Activated CD4-positive, alpha-beta memory T cell treated with anti-CD3 and anti-CD28 coated beads for 36 hours (primary cell): ENCODE measurements at regions not wholly inside any gene's neighbourhood (a gene's known extent, or its start where the extent isn't known, plus 50 kb on each side); places are given as distances from the start of the nearest gene placed in this dataset.

ENCODE experiments used
- CTCF ChIA-PET: fragments of 350-600 bp; sonication (Branson Sonifier 250); formaldehyde crosslinking; loops from one replicate; lab custom pipeline; 2021; ENCODE audit warnings: antibody characterized with exemption, inconsistent platforms; lab: Charles Lee
- POLR2A ChIA-PET: fragments of 350-600 bp; sonication (Branson Sonifier 250); formaldehyde crosslinking; loops from one replicate; lab custom pipeline; 2021; ENCODE audit warnings: antibody characterized with exemption; lab: Charles Lee
- DNase-seq: peaks from one replicate; pipeline ENCODE4 v3.0.0-alpha.2; 2020
- H3K27ac Mint-ChIP-seq: one replicate; pipeline ENCODE4 v1.8.0; 2021; ENCODE audit warnings: mixed read lengths
- H3K27me3 Mint-ChIP-seq: one replicate; pipeline ENCODE4 v1.8.0; 2021; ENCODE audit warnings: mixed read lengths
- H3K36me3 Mint-ChIP-seq: one replicate; pipeline ENCODE4 v1.8.0; 2021; ENCODE audit warnings: mixed read lengths
- H3K4me1 Mint-ChIP-seq: one replicate; pipeline ENCODE4 v1.8.0; 2021; ENCODE audit warnings: low read depth, mixed read lengths
- H3K4me3 Mint-ChIP-seq: one replicate; pipeline ENCODE4 v1.8.0; 2021; ENCODE audit warnings: mild to moderate bottlenecking, mixed read lengths
- H3K9me3 Mint-ChIP-seq: one replicate; pipeline ENCODE4 v1.8.0; 2021; ENCODE audit warnings: mixed read lengths
- intact Hi-C: fragments of 100-400 bp; cut with micrococcal nuclease; formaldehyde crosslinking; loops from one replicate; pipeline ENCODE4 v1.15.1; 2023

GRCh38 chr2:212667751-212668316 lies 129.2 kb upstream of the ERBB4 start:
- no peak for DNase-seq
- ChIA-PET CTCF (interaction anchor here (0.6 kb wide), 1 partner anchor 651 kb away, joined by 4 read pairs; no protein-coding TSS in a partner anchor), POLR2A (no interaction called here)
- intact Hi-C loops = no loop called here
- Mint-ChIP-seq H3K4me3 (no peak overlapping the region), H3K9me3 (no peaks in the 10 kb centered on the region), H3K27me3 (no peaks in the 10 kb centered on the region), H3K36me3 (no peaks in the 10 kb centered on the region), H3K4me1 (no peaks in the 10 kb centered on the region), H3K27ac (no peak overlapping the region)

DNA sequence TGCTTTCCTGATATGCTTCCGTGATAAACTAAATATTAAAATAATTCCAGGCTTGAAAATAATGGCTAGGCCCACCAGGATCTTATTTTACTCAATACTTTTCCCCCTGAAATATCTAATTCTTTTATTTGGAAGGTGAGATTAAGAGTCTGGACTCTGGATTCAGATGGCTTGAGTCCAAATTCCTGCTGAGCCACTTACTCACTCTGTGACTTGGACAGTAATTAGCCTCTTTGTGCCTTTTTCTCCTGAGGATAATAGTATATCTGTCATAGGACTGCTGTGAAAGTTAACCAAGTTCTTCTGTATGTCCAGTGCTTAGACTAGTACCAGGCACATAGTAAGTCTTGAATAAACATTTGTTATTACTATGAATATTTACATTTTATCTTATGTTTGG lies 127.3 kb upstream of the ERBB4 start:
- Mint-ChIP-seq H3K27ac (no peak overlapping the region), H3K4me1 (no peaks in the 10 kb centered on the region)
- intact Hi-C loops = no loop called here

DNA sequence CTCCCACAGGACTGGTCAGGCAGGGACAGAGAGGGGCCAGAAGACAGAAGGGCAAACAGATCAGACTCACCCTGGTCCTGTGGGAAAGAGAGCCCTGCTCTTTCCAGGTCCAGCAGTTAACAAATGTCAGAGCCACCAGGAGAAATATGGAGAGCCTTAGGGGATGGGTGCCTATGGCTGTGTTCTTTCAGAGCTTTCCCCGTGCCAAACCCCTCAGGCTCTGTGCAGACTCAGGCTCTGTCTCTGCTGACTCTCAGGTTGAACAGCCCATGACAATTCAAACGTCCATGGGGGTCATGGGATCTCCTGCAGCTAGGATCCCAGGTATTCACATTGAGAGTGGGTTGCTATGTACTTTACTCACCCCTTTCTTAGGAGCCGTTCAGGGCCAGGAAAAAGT lies 120.8 kb upstream of the ERBB4 start:
- intact Hi-C loops = no loop called here

More for the DNA sequence above, 127.3 kb upstream of the ERBB4 start:
- no peaks in the 10 kb centered on the region for H3K36me3 Mint-ChIP-seq
- H3K27me3 Mint-ChIP-seq = no peaks in the 10 kb centered on the region
- DNase-seq = no peak
- no peaks in the 10 kb centered on the region for H3K9me3 Mint-ChIP-seq
- CTCF ChIA-PET = no interaction called here
- POLR2A ChIA-PET = no interaction called here
- H3K4me3 Mint-ChIP-seq = no peak overlapping the region

GRCh38 chr2:212649646-212650045 lies 111.0 kb upstream of the ERBB4 start:
- no peak overlapping the region for H3K27ac Mint-ChIP-seq
- H3K27me3 Mint-ChIP-seq = no peaks in the 10 kb centered on the region
- H3K36me3 Mint-ChIP-seq = no peaks in the 10 kb centered on the region

More for the DNA sequence above, 120.8 kb upstream of the ERBB4 start:
- Mint-ChIP-seq H3K4me3 (no peak overlapping the region), H3K4me1 (no peaks in the 10 kb centered on the region), H3K36me3 (no peaks in the 10 kb centered on the region), H3K27ac (no peak overlapping the region), H3K27me3 (peaks cover 4% of the 10 kb centered on the region), H3K9me3 (peaks cover 16% of the 10 kb centered on the region)
- ChIA-PET CTCF (no interaction called here), POLR2A (no interaction called here)
- no peak for DNase-seq

GRCh38 chr2:212646698-212647366 lies 108.2 kb upstream of the ERBB4 start:
- Mint-ChIP-seq H3K27me3 (peaks cover 2% of the 10 kb centered on the region), H3K4me3 (no peak overlapping the region), H3K9me3 (no peaks in the 10 kb centered on the region), H3K27ac (no peak overlapping the region), H3K4me1 (no peaks in the 10 kb centered on the region), H3K36me3 (no peaks in the 10 kb centered on the region)
- ChIA-PET CTCF (no interaction called here), POLR2A (no interaction called here)
- intact Hi-C loops = no loop called here
- no peak for DNase-seq

More at GRCh38 chr2:212649646-212650045, 111.0 kb upstream of the ERBB4 start:
- POLR2A ChIA-PET = no interaction called here
- DNase-seq = no peak
- intact Hi-C loops = no loop called here
- CTCF ChIA-PET = no interaction called here
- Mint-ChIP-seq H3K4me3 (no peak overlapping the region), H3K9me3 (peaks cover 3% of the 10 kb centered on the region), H3K4me1 (no peaks in the 10 kb centered on the region)

- Mint-ChIP-seq H3K27ac (no peak overlapping the region), H3K9me3 (no peaks in the 10 kb centered on the region), H3K27me3 (peaks cover 2% of the 10 kb centered on the region), H3K4me3 (no peak overlapping the region), H3K36me3 (no peaks in the 10 kb centered on the region), H3K4me1 (no peaks in the 10 kb centered on the region)
- intact Hi-C loops = no loop called here
- no peak for DNase-seq
- ChIA-PET POLR2A (no interaction called here), CTCF (no interaction called here)
These were observed 105.7 kb upstream of the ERBB4 start for GRCh38 chr2:212644195-212644837.

- Mint-ChIP-seq H3K36me3 (no peaks in the 10 kb centered on the region), H3K27me3 (peaks cover 2% of the 10 kb centered on the region)
- POLR2A ChIA-PET = no interaction called here
These were observed 101.8 kb upstream of the ERBB4 start for GRCh38 chr2:212640428-212640827.

GRCh38 chr2:212638694-212639093 lies 100.1 kb upstream of the ERBB4 start:
- intact Hi-C loops = no loop called here
- no peak overlapping the region for H3K4me3 Mint-ChIP-seq
- DNase-seq = no peak
- peaks cover 4% of the 10 kb centered on the region for H3K9me3 Mint-ChIP-seq
- POLR2A ChIA-PET = no interaction called here
- no peak overlapping the region for H3K27ac Mint-ChIP-seq
- H3K4me1 Mint-ChIP-seq = no peaks in the 10 kb centered on the region
- H3K36me3 Mint-ChIP-seq = no peaks in the 10 kb centered on the region
- CTCF ChIA-PET = no interaction called here
- peaks cover 2% of the 10 kb centered on the region for H3K27me3 Mint-ChIP-seq

More at GRCh38 chr2:212640428-212640827, 101.8 kb upstream of the ERBB4 start:
- H3K27ac Mint-ChIP-seq = no peak overlapping the region
- CTCF ChIA-PET = no interaction called here
- H3K4me3 Mint-ChIP-seq = no peak overlapping the region
- peaks cover 4% of the 10 kb centered on the region for H3K9me3 Mint-ChIP-seq
- no peak for DNase-seq
- intact Hi-C loops = no loop called here
- H3K4me1 Mint-ChIP-seq = no peaks in the 10 kb centered on the region

DNA sequence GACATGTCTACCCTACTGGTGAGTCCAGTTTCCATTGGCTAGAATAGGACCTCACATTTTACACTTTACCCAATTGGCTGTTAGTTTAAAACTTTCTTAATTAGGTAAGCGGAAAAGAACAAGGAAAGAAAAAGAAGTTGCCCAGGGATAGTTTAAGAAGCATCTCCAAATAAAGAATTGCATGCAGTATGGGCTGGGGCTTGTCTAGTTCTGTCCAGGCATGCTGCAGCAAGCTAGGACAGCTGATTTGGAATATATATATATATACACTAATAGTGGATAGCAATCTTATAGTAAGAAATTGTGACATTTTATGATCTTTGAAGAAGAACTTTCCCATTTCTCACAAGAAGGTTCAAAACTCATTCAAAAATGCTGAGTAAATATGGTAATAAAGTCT lies 90.0 kb upstream of the ERBB4 start:
- H3K9me3 Mint-ChIP-seq = peaks cover 2% of the 10 kb centered on the region
- ChIA-PET CTCF (no interaction called here), POLR2A (no interaction called here)
- H3K4me1 Mint-ChIP-seq = no peaks in the 10 kb centered on the region
- intact Hi-C loops = no loop called here
- H3K27ac Mint-ChIP-seq = no peak overlapping the region
- H3K36me3 Mint-ChIP-seq = no peaks in the 10 kb centered on the region
- no peak overlapping the region for H3K4me3 Mint-ChIP-seq
- DNase-seq = no peak
- no peaks in the 10 kb centered on the region for H3K27me3 Mint-ChIP-seq

- POLR2A ChIA-PET = no interaction called here
- H3K4me3 Mint-ChIP-seq = no peak overlapping the region
- H3K9me3 Mint-ChIP-seq = peaks cover 4% of the 10 kb centered on the region
- intact Hi-C loops = no loop called here
- DNase-seq = no peak
- CTCF ChIA-PET = no interaction called here
- H3K36me3 Mint-ChIP-seq = no peaks in the 10 kb centered on the region
- no peak overlapping the region for H3K27ac Mint-ChIP-seq
- H3K4me1 Mint-ChIP-seq = no peaks in the 10 kb centered on the region
- H3K27me3 Mint-ChIP-seq = no peaks in the 10 kb centered on the region
These were observed 87.8 kb upstream of the ERBB4 start for GRCh38 chr2:212626371-212626918.

DNA sequence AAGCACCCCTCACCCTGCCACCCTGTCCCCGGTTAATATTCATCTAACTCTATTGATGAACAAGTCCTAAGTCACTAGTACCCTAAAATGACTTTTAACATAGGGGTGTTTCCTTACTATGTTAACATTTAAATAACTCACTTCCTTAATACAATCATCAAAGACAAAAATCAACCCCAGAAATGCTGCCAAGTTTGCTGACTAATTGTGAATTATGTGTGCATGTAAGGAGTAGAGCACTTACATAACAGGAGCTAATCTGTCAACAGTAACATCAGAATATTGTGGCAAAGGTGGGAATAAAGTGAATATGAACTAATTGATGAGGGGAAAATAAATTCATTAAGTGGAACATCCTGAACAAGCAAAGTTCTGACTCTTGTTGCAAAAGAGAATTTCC lies 81.4 kb upstream of the ERBB4 start:
- no peaks in the 10 kb centered on the region for H3K4me1 Mint-ChIP-seq
- H3K27me3 Mint-ChIP-seq = no peaks in the 10 kb centered on the region
- no peaks in the 10 kb centered on the region for H3K36me3 Mint-ChIP-seq
- H3K9me3 Mint-ChIP-seq = peaks cover 2% of the 10 kb centered on the region
- CTCF ChIA-PET = no interaction called here
- intact Hi-C loops = no loop called here
- POLR2A ChIA-PET = no interaction called here
- H3K4me3 Mint-ChIP-seq = no peak overlapping the region
- no peak overlapping the region for H3K27ac Mint-ChIP-seq
- DNase-seq = no peak

- Mint-ChIP-seq H3K36me3 (no peaks in the 10 kb centered on the region), H3K4me1 (no peaks in the 10 kb centered on the region), H3K27me3 (no peaks in the 10 kb centered on the region), H3K27ac (no peak overlapping the region), H3K4me3 (no peak overlapping the region), H3K9me3 (peaks cover 2% of the 10 kb centered on the region)
- POLR2A ChIA-PET = no interaction called here
- CTCF ChIA-PET = no interaction called here
- intact Hi-C loops = no loop called here
- DNase-seq = no peak
These were observed 80.0 kb upstream of the ERBB4 start for GRCh38 chr2:212618636-212619035.
